Mesendoderm (in vitro differentiated cells): ENCODE measurements at regions not wholly inside any gene's neighbourhood (a gene's known extent, or its start where the extent isn't known, plus 50 kb on each side); places are given as distances from the start of the nearest gene placed in this dataset.

Experiments used
- DNase-seq: peaks from one replicate; pipeline ENCODE4 v3.0.0; 2013
- H2AK5ac ChIP-seq: 2 replicates; pipeline ENCODE4 v1.6.1; 2013; ENCODE audit warnings: low read length, inconsistent platforms
- H2BK120ac ChIP-seq: 2 replicates; pipeline ENCODE4 v1.6.1; 2013; ENCODE audit warnings: low read depth, mild to moderate bottlenecking, low read length, moderate library complexity, mixed read lengths
- H2BK15ac ChIP-seq: replicated peaks from 2 replicates; pipeline ENCODE4 v1.6.1; 2013; ENCODE audit warnings: low read depth, mild to moderate bottlenecking, moderate library complexity
- H2BK5ac ChIP-seq: 2 replicates; pipeline ENCODE4 v1.6.1; 2013; ENCODE audit warnings: low read length, inconsistent platforms
- H3K18ac ChIP-seq: 2 replicates; pipeline ENCODE4 v1.6.1; 2013; ENCODE audit warnings: mild to moderate bottlenecking, low read length, mixed read lengths
- H3K23ac ChIP-seq: one replicate; pipeline ENCODE4 v1.6.1; 2013; ENCODE audit warnings: low read length
- H3K27ac ChIP-seq: 2 replicates; pipeline ENCODE4 v1.5.1; 2013; ENCODE audit warnings: low read depth, mild to moderate bottlenecking, inconsistent platforms, low read length, moderate library complexity
- H3K27me3 ChIP-seq: 2 replicates; pipeline ENCODE4 v1.6.1; 2013; ENCODE audit warnings: low read length, control low read depth, mild to moderate bottlenecking, inconsistent platforms; ENCODE audit not compliant: insufficient read depth, poor library complexity
- H3K36me3 ChIP-seq: 2 replicates; pipeline ENCODE4 v1.6.1; 2013; ENCODE audit warnings: low read length, inconsistent platforms; ENCODE audit not compliant: control insufficient read depth, insufficient read depth
- H3K4ac ChIP-seq: one replicate; pipeline ENCODE4 v1.6.1; 2013; ENCODE audit warnings: low read depth, mild to moderate bottlenecking, low read length, moderate library complexity
- H3K4me1 ChIP-seq: 2 replicates; pipeline ENCODE4 v1.6.1; 2013; ENCODE audit warnings: low read depth, low read length, inconsistent platforms; ENCODE audit not compliant: control insufficient read depth
- H3K4me2 ChIP-seq: 2 replicates; pipeline ENCODE4 v1.6.1; 2013; ENCODE audit warnings: low read length
- H3K4me3 ChIP-seq: 2 replicates; pipeline ENCODE4 v1.5.1; 2013; ENCODE audit warnings: mild to moderate bottlenecking, low read length
- H3K56ac ChIP-seq: one replicate; pipeline ENCODE4 v1.6.1; 2013; ENCODE audit warnings: low read length
- H3K79me1 ChIP-seq: 2 replicates; pipeline ENCODE4 v1.6.1; 2013; ENCODE audit warnings: low read length, inconsistent platforms
- H3K79me2 ChIP-seq: 2 replicates; pipeline ENCODE4 v1.6.1; 2013; ENCODE audit warnings: mild to moderate bottlenecking, low read length; ENCODE audit not compliant: control insufficient read depth, insufficient read depth
- H3K9ac ChIP-seq: 2 replicates; pipeline ENCODE4 v1.6.1; 2013; ENCODE audit warnings: low read length, inconsistent platforms
- H4K5ac ChIP-seq: one replicate; pipeline ENCODE4 v1.6.1; 2013; ENCODE audit warnings: low read length
- H4K8ac ChIP-seq: one replicate; pipeline ENCODE4 v1.6.1; 2013; ENCODE audit warnings: low read depth, mild to moderate bottlenecking, control low read depth, low read length, moderate library complexity
- WGBS: extraction: QIAGEN DNeasy Blood & Tissue Kit; methylation state at CpG from one replicate; pipeline ENCODE4 v1.1.7; 2013; ENCODE audit warnings: low lambda C conversion rate, missing lambda C conversion rate; ENCODE audit not compliant: insufficient coverage; ENCODE audit errors: extremely low coverage; 5-methylcytosine and 5-hydroxymethylcytosine counted together

DNA sequence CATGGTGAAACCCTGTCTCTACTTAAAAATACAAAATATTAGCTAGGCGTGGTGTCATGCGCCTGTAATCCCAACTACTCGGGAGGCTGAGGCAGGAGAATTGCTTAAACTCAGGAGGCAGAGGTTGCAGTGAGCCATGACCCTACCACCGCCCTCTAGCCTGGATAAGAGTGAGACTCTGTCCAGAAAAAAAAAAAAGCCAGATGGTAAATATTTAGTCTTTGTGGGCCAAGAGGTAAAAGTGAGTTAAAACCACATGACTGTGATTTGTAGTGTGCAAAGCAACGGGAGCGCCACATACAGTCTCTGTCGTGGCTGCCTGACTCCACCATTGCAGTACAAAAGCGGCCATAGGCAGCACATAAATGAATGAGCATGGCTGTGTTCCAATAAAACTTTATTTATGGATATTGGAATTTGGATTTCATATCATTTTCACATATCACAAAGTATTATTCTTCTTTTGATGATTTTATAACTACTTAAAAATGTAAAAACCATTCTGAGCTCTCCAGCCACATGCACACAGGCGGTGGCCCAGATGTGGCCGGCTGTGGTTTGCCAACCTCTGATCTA is 51.8 kb upstream of the CASZ1 start:
- no peak overlapping the region for H3K56ac ChIP-seq
- no peak overlapping the region for H2BK5ac ChIP-seq
- H4K8ac ChIP-seq, result no peak overlapping the region
- no CpG with 5 or more reads among the region's 10 CpGs for WGBS
- H3K36me3 ChIP-seq, result no peaks in the 10 kb centered on the region
- H3K4ac ChIP-seq, result no peak overlapping the region
- H3K4me3 ChIP-seq, result no peak overlapping the region
- no peak overlapping the region for H3K23ac ChIP-seq
- H3K9ac ChIP-seq, result no peak overlapping the region
- H3K27me3 ChIP-seq, result no peaks in the 10 kb centered on the region
- no peak overlapping the region for H2AK5ac ChIP-seq
- H4K5ac ChIP-seq, result no peak overlapping the region
- H3K79me2 ChIP-seq, result no peaks in the 10 kb centered on the region
- no peaks in the 10 kb centered on the region for H3K4me1 ChIP-seq
- H2BK15ac ChIP-seq, result no peak overlapping the region
- H3K27ac ChIP-seq, result no peak overlapping the region
- H3K18ac ChIP-seq, result no peak overlapping the region
- DNase-seq, result no peak
- no peak overlapping the region for H3K4me2 ChIP-seq
- no peaks in the 10 kb centered on the region for H3K79me1 ChIP-seq
- no peak overlapping the region for H2BK120ac ChIP-seq

- Histone ChIP-seq H3K4me1 (no peaks in the 10 kb centered on the region), H3K23ac (no peak overlapping the region), H3K79me2 (no peaks in the 10 kb centered on the region), H3K79me1 (no peaks in the 10 kb centered on the region), H2BK5ac (no peak overlapping the region), H2AK5ac (no peak overlapping the region), H3K4me2 (no peak overlapping the region), H3K9ac (no peak overlapping the region), H3K56ac (no peak overlapping the region), H3K27ac (no peak overlapping the region), H3K4me3 (no peak overlapping the region), H3K36me3 (no peaks in the 10 kb centered on the region), H2BK120ac (no peak overlapping the region), H2BK15ac (no peak overlapping the region), H3K18ac (no peak overlapping the region), H4K8ac (no peak overlapping the region), H3K4ac (no peak overlapping the region), H3K27me3 (no peaks in the 10 kb centered on the region), H4K5ac (no peak overlapping the region)
- no peak for DNase-seq
- no CpG with 5 or more reads among the region's 7 CpGs for WGBS
Observed at GRCh38 chr1:10850026-10850425, 53.6 kb upstream of the CASZ1 start.

DNA sequence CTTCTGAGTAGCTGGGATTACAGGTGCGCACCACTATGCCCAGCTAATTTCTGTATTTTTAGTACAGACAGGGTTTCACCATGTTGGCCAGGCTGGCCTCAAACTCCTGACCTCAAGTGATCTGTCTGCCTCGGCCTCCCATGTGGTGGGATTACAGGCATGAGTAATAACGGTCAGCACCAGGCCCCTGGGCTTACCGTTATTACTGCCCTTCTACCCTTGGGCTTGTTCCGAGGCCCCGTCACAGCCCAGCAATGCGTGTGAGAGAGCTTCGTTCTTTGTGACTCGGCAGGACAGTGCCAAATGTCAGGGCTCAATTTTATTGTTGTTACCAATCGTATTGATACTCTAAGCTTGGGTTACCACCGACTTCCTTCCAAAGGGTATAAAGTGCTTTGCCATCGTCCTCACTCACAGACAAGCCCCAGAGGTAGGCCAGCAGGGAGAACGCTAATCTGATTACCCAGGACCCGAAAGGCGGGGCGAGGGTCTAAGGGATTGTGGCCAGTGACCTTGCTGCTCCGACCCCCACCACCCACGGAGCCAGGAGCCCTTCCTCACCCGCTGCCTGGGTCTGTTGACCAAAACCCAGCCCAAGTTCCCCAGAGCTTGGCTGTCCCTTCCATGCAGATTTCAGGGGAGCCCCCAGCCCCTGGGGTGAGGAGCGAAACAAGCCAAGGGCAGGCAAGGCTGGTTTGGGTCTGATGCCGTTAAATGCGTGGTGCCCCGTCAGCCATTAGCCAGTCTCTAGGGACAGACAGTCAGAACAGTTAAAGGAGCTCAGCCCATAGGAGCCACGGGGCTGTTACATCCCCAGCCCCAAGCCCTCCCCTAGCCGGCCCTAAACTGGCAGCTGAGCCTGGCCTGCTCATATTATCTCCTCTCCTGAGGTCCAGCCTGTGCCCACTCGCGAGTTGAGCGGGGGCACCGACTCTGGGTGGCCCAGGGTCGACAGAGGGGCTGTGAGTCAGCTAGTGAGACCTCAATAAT is 54.9 kb upstream of the CASZ1 start:
- H4K5ac ChIP-seq, result no peak overlapping the region
- H3K4me1 ChIP-seq, result no peaks in the 10 kb centered on the region
- H3K23ac ChIP-seq, result no peak overlapping the region
- H2BK5ac ChIP-seq, result no peak overlapping the region
- no peak for DNase-seq
- no peak overlapping the region for H3K4me3 ChIP-seq
- no peak overlapping the region for H3K4me2 ChIP-seq
- H2AK5ac ChIP-seq, result no peak overlapping the region
- H3K79me1 ChIP-seq, result no peaks in the 10 kb centered on the region
- no peak overlapping the region for H3K27ac ChIP-seq
- H2BK15ac ChIP-seq, result no peak overlapping the region
- H4K8ac ChIP-seq, result no peak overlapping the region
- no peak overlapping the region for H3K56ac ChIP-seq
- no peak overlapping the region for H3K4ac ChIP-seq
- H2BK120ac ChIP-seq, result no peak overlapping the region
- H3K36me3 ChIP-seq, result no peaks in the 10 kb centered on the region
- no peak overlapping the region for H3K9ac ChIP-seq
- H3K27me3 ChIP-seq, result no peaks in the 10 kb centered on the region
- no peak overlapping the region for H3K18ac ChIP-seq
- H3K79me2 ChIP-seq, result no peaks in the 10 kb centered on the region
- WGBS, result no CpG with 5 or more reads among the region's 30 CpGs

GRCh38 chr1:10852018-10852417 is 55.6 kb upstream of the CASZ1 start:
- Histone ChIP-seq H3K4me2 (no peak overlapping the region), H3K4me1 (no peaks in the 10 kb centered on the region), H2BK5ac (no peak overlapping the region), H3K9ac (no peak overlapping the region), H3K56ac (no peak overlapping the region), H3K79me1 (no peaks in the 10 kb centered on the region), H3K23ac (peak overlapping the region; percentile 45), H3K36me3 (no peaks in the 10 kb centered on the region), H4K5ac (no peak overlapping the region), H2BK15ac (no peak overlapping the region), H3K4me3 (no peak overlapping the region), H2BK120ac (no peak overlapping the region), H3K4ac (no peak overlapping the region), H3K27ac (no peak overlapping the region), H3K79me2 (no peaks in the 10 kb centered on the region), H2AK5ac (no peak overlapping the region), H3K27me3 (no peaks in the 10 kb centered on the region), H3K18ac (no peak overlapping the region), H4K8ac (no peak overlapping the region)
- no peak for DNase-seq
- WGBS, result no CpG with 5 or more reads among the region's 8 CpGs

GRCh38 chr1:10852486-10852885 is 56.0 kb upstream of the CASZ1 start:
- Histone ChIP-seq H3K18ac (no peak overlapping the region), H2BK15ac (no peak overlapping the region), H3K56ac (no peak overlapping the region), H3K79me2 (no peaks in the 10 kb centered on the region), H2AK5ac (no peak overlapping the region), H3K27me3 (no peaks in the 10 kb centered on the region), H3K4me1 (no peaks in the 10 kb centered on the region), H3K23ac (no peak overlapping the region), H4K5ac (no peak overlapping the region), H3K4me3 (no peak overlapping the region), H3K4ac (no peak overlapping the region), H3K36me3 (no peaks in the 10 kb centered on the region), H4K8ac (no peak overlapping the region), H2BK120ac (no peak overlapping the region), H3K79me1 (no peaks in the 10 kb centered on the region), H3K27ac (no peak overlapping the region), H2BK5ac (no peak overlapping the region), H3K4me2 (no peak overlapping the region), H3K9ac (no peak overlapping the region)
- WGBS, result no CpG with 5 or more reads among the region's 6 CpGs
- no peak for DNase-seq
